Activated B cell treated with CpG ODN at 0.5 μM for 24 hours (primary cell): ENCODE measurements at regions not wholly inside any gene's neighbourhood (a gene's known extent, or its start where the extent isn't known, plus 50 kb on each side); places are given as distances from the start of the nearest gene placed in this dataset.

Experiments used
- ATAC-seq: fragments of 200-7000 bp; cut with Tn5 transposase; one replicate; pipeline ENCODE4 v1.10.0; 2021; ENCODE audit warnings: low read depth, mild to moderate bottlenecking, moderate library complexity
- CTCF ChIA-PET: fragments of 350-600 bp; sonication (Branson Sonifier 250); formaldehyde crosslinking; loops from one replicate; lab custom pipeline; 2021; ENCODE audit warnings: antibody characterized with exemption; lab: Charles Lee
- POLR2A ChIA-PET: fragments of 350-600 bp; sonication (Branson Sonifier 250); formaldehyde crosslinking; loops from one replicate; lab custom pipeline; 2021; ENCODE audit warnings: antibody characterized with exemption; lab: Charles Lee
- DNase-seq: peaks from one replicate; pipeline ENCODE4 v3.0.0; 2022
- H3K27ac Mint-ChIP-seq: one replicate; pipeline ENCODE4 v1.8.0; 2020; ENCODE audit warnings: mixed read lengths
- H3K27me3 Mint-ChIP-seq: one replicate; pipeline ENCODE4 v1.8.0; 2021; ENCODE audit warnings: mixed read lengths
- H3K36me3 Mint-ChIP-seq: one replicate; pipeline ENCODE4 v1.8.0; 2021; ENCODE audit warnings: low read depth, mixed read lengths
- H3K4me1 Mint-ChIP-seq: one replicate; pipeline ENCODE4 v1.8.0; 2021; ENCODE audit warnings: mixed read lengths
- H3K4me3 Mint-ChIP-seq: one replicate; pipeline ENCODE4 v1.8.0; 2020; ENCODE audit warnings: mild to moderate bottlenecking, mixed read lengths
- H3K9me3 Mint-ChIP-seq: one replicate; pipeline ENCODE4 v1.8.0; 2020; ENCODE audit warnings: mixed read lengths
- CTCF ChIP-seq: fragments of 200-600 bp; IDR thresholded peaks from one replicate; pipeline ENCODE4 v1.8.0; 2022; ENCODE audit warnings: antibody characterized with exemption, mild to moderate bottlenecking
- intact Hi-C: fragments of 100-400 bp; cut with micrococcal nuclease; formaldehyde crosslinking; loops from one replicate; pipeline ENCODE4 v1.15.1; 2024

GRCh38 chr10:130368761-130369560 lies 232.8 kb downstream of the GLRX3 start:
- DNase-seq = no peak
- no peak overlapping the region for H3K27ac Mint-ChIP-seq
- H3K9me3 Mint-ChIP-seq = no peaks in the 10 kb centered on the region
- ATAC-seq = no peak
- H3K27me3 Mint-ChIP-seq = no peaks in the 10 kb centered on the region
- TF ChIP-seq CTCF = no peak
- H3K36me3 Mint-ChIP-seq = no peaks in the 10 kb centered on the region
- ChIA-PET POLR2A (no interaction called here), CTCF (no interaction called here)
- intact Hi-C loops = no loop called here
- no peaks in the 10 kb centered on the region for H3K4me1 Mint-ChIP-seq
- no peak overlapping the region for H3K4me3 Mint-ChIP-seq

- Mint-ChIP-seq H3K36me3 (no peaks in the 10 kb centered on the region), H3K27me3 (no peaks in the 10 kb centered on the region), H3K27ac (no peak overlapping the region), H3K9me3 (no peaks in the 10 kb centered on the region), H3K4me3 (no peak overlapping the region), H3K4me1 (no peaks in the 10 kb centered on the region)
- intact Hi-C loops = no loop called here
- CTCF ChIA-PET = no interaction called here
- ATAC-seq (no peak), DNase-seq (no peak)
- POLR2A ChIA-PET = no interaction called here
- no peak for TF ChIP-seq CTCF
Observed at GRCh38 chr10:130369645-130370381, 233.6 kb downstream of the GLRX3 start.

DNA sequence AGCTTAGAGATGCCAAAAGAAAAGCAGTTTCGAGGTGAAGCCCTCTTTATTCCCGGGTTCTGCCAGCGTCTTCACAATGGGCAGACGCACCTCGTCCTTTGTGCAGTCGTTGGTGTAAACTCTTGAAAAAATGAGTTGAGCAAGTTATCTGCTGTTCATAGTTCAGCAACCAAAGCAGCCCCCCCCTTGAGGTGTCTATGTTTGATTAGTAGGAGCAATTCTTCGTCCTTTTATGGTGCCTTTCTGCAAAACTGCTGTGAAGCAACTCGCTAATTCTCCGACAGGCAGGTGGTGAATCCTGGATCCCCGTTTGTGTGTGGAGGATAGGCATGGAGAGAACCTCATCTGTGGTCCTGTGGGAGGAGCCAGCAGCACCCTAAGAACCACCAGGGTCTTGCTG lies 234.5 kb downstream of the GLRX3 start:
- ChIA-PET CTCF (no interaction called here), POLR2A (no interaction called here)
- TF ChIP-seq CTCF = no peak
- no peak for ATAC-seq
- H3K36me3 Mint-ChIP-seq = no peaks in the 10 kb centered on the region
- no peaks in the 10 kb centered on the region for H3K9me3 Mint-ChIP-seq
- H3K4me1 Mint-ChIP-seq = no peaks in the 10 kb centered on the region
- no peak overlapping the region for H3K4me3 Mint-ChIP-seq
- intact Hi-C loops = no loop called here
- DNase-seq = no peak
- no peaks in the 10 kb centered on the region for H3K27me3 Mint-ChIP-seq
- no peak overlapping the region for H3K27ac Mint-ChIP-seq

DNA sequence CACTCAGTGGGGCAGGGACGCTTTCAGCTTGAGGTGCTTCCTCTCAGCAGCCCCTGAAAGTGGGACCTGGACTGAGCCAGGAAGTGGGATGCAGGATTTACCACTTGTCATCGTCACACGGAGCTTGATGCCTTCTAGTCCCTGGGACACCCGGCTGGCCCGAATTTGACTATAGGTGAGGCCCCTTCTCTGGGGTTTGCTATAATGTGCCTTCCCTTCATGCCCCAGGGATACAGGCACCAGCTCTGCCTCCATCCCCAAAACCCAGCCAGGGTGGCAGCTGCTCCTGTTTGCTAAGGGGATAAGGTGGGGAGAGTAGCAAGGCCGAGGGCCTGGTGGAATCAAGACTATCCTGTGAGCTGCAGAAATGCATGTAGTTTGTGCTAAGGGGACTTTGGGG lies 235.0 kb downstream of the GLRX3 start:
- DNase-seq (no peak), ATAC-seq (no peak)
- ChIA-PET POLR2A (no interaction called here), CTCF (no interaction called here)
- H3K27me3 Mint-ChIP-seq = no peaks in the 10 kb centered on the region
- H3K27ac Mint-ChIP-seq = no peak overlapping the region
- no peak for TF ChIP-seq CTCF
- intact Hi-C loops = no loop called here
- no peak overlapping the region for H3K4me3 Mint-ChIP-seq
- H3K4me1 Mint-ChIP-seq = no peaks in the 10 kb centered on the region
- no peaks in the 10 kb centered on the region for H3K36me3 Mint-ChIP-seq
- H3K9me3 Mint-ChIP-seq = no peaks in the 10 kb centered on the region

- Mint-ChIP-seq H3K9me3 (no peaks in the 10 kb centered on the region), H3K27ac (no peak overlapping the region), H3K4me3 (no peak overlapping the region), H3K4me1 (no peaks in the 10 kb centered on the region), H3K27me3 (no peaks in the 10 kb centered on the region), H3K36me3 (no peaks in the 10 kb centered on the region)
- ChIA-PET POLR2A (no interaction called here), CTCF (no interaction called here)
- DNase-seq (no peak), ATAC-seq (no peak)
- intact Hi-C loops = no loop called here
- no peak for TF ChIP-seq CTCF
Observed at GRCh38 chr10:130371666-130372065, 235.5 kb downstream of the GLRX3 start.
